Thyroid gland (tissue), 4 donors: ENCODE measurements at regions not wholly inside any gene's neighbourhood (a gene's known extent, or its start where the extent isn't known, plus 50 kb on each side); places are given as distances from the start of the nearest gene placed in this dataset.
"Not testable (repeated sequence)": the region's sequence is repeated elsewhere in the genome, so short reads cannot be mapped to it uniquely, and the experiment has no call there.

ENCODE experiments used
- DNase-seq, 2 donors: peaks; one replicate each; pipeline ENCODE4 v3.0.0-alpha.2; 2019
- H3K27ac ChIP-seq, 3 donors: fragments of 200-600 bp; sonication (generic); 1 replicate in 2 of 3; 2 replicates in 1 of 3; pipeline ENCODE4 v1.5.1; 2016 to 2019; ENCODE audit warnings: mild to moderate bottlenecking in 1 of 3, moderate library complexity in 1 of 3
- H3K27me3 ChIP-seq: fragments of 200-600 bp; sonication (generic); one replicate; pipeline ENCODE4 v1.5.1; 2019
- H3K36me3 ChIP-seq, 2 donors: fragments of 200-600 bp; sonication (generic); one replicate each; pipeline ENCODE4 v1.5.1; 2016 to 2019
- H3K4me1 ChIP-seq, 2 donors: fragments of 200-600 bp; sonication (generic); one replicate each; pipeline ENCODE4 v1.5.1; 2017 to 2019
- H3K4me3 ChIP-seq, 3 donors: fragments of 200-600 bp; sonication (generic); replicated peaks in 1 of 3; 1 replicate in 2 of 3; 2 replicates in 1 of 3; pipeline ENCODE4 v1.5.1; 2016; ENCODE audit warnings: mild to moderate bottlenecking in 1 of 3
- H3K9me3 ChIP-seq: fragments of 200-600 bp; sonication (generic); one replicate; pipeline ENCODE4 v1.5.1; 2017
- CTCF ChIP-seq, 6 experiments: fragments of 200-600 bp in 3 of 6; fragments of 450-650 bp in 3 of 6; sonication (generic) in 3 of 6; IDR thresholded peaks; one replicate each; pipeline ENCODE4 v1.5.1; 2016 to 2019; ENCODE audit warnings: antibody characterized with exemption in 6 of 6, mild to moderate bottlenecking in 2 of 6, inconsistent platforms in 1 of 6, moderate library complexity in 1 of 6
- POLR2A ChIP-seq, 2 donors: fragments of 450-650 bp; IDR thresholded peaks; one replicate each; pipeline ENCODE4 v1.6.1; 2017; ENCODE audit warnings: antibody characterized with exemption in 2 of 2, mild to moderate bottlenecking in 2 of 2, moderate library complexity in 1 of 2
- WGBS, 2 donors: methylation state at CpG; one replicate each; pipeline ENCODE4 v1.1.5; 2017; 5-methylcytosine and 5-hydroxymethylcytosine counted together
- intact Hi-C: fragments of 100-400 bp; cut with DNase I; formaldehyde crosslinking; loops from one replicate; pipeline ENCODE4 v1.15.1; 2023

GRCh38 chr3:81997390-81997789 lies 235.9 kb upstream of the GBE1 start:
- WGBS, 2 donors = 74 to 81% methylated on average over 2 of the region's 2 CpGs
- Histone ChIP-seq H3K4me3 (no peak overlapping the region), H3K27ac (no peak overlapping the region), H3K27me3 (no peaks in the 10 kb centered on the region), H3K9me3 (no peaks in the 10 kb centered on the region), H3K36me3 (no peaks in the 10 kb centered on the region), H3K4me1 (no peaks in the 10 kb centered on the region)
- DNase-seq = no peak
- TF ChIP-seq POLR2A (IDR thresholded peaks at IDR 0.05) (no peak), CTCF (IDR thresholded peaks at IDR 0.05) (no peak)
- intact Hi-C loops = no loop called here

GRCh38 chr3:81995329-81995728 lies 233.9 kb upstream of the GBE1 start:
- intact Hi-C loops = no loop called here
- no peak for TF ChIP-seq CTCF (IDR thresholded peaks at IDR 0.05)
- no peak for TF ChIP-seq POLR2A (IDR thresholded peaks at IDR 0.05)
- H3K27me3 ChIP-seq = no peaks in the 10 kb centered on the region
- no peaks in the 10 kb centered on the region for H3K36me3 ChIP-seq
- WGBS, 2 donors = 65 to 69% methylated on average over 2 of the region's 2 CpGs
- H3K4me1 ChIP-seq = no peaks in the 10 kb centered on the region
- no peak overlapping the region for H3K4me3 ChIP-seq
- no peaks in the 10 kb centered on the region for H3K9me3 ChIP-seq
- DNase-seq = no peak
- H3K27ac ChIP-seq = no peak overlapping the region

GRCh38 chr3:81989758-81990157 lies 228.3 kb upstream of the GBE1 start:
- intact Hi-C loops = no loop called here
- H3K36me3 ChIP-seq = no peaks in the 10 kb centered on the region
- no peaks in the 10 kb centered on the region for H3K27me3 ChIP-seq
- H3K9me3 ChIP-seq = no peaks in the 10 kb centered on the region
- no peak overlapping the region for H3K4me3 ChIP-seq
- H3K4me1 ChIP-seq = no peaks in the 10 kb centered on the region
- TF ChIP-seq POLR2A (IDR thresholded peaks at IDR 0.05) (no peak), CTCF (IDR thresholded peaks at IDR 0.05) (no peak)
- H3K27ac ChIP-seq = no peak overlapping the region
- WGBS, 2 donors = 70 to 81% methylated on average over 2 of the region's 2 CpGs
- no peak for DNase-seq

- no peak for DNase-seq
- H3K4me3 ChIP-seq = no peak overlapping the region
- H3K27me3 ChIP-seq = no peaks in the 10 kb centered on the region
- H3K9me3 ChIP-seq = no peaks in the 10 kb centered on the region
- intact Hi-C loops = no loop called here
- no peak overlapping the region for H3K27ac ChIP-seq
- no peaks in the 10 kb centered on the region for H3K36me3 ChIP-seq
- 80 to 91% methylated on average over 3 of the region's 3 CpGs for WGBS, 2 donors
- TF ChIP-seq POLR2A (IDR thresholded peaks at IDR 0.05) = no peak
- no peak for TF ChIP-seq CTCF (IDR thresholded peaks at IDR 0.05)
- H3K4me1 ChIP-seq = no peaks in the 10 kb centered on the region
Measured at GRCh38 chr3:81989274-81989673, 227.8 kb upstream of the GBE1 start.

- H3K4me1 ChIP-seq, H3K4me3 ChIP-seq, intact Hi-C loops, H3K27ac ChIP-seq, DNase-seq, H3K36me3 ChIP-seq, H3K27me3 ChIP-seq, H3K9me3 ChIP-seq: not testable (repeated sequence)
- 87 to 90% methylated on average over 11 of the region's 11 CpGs for WGBS, 2 donors
Measured at GRCh38 chr3:81987412-81987811, 226.0 kb upstream of the GBE1 start.
